Renal pelvis (tissue), 1 donor: ENCODE measurements at regions not wholly inside any gene's neighbourhood (a gene's known extent, or its start where the extent isn't known, plus 50 kb on each side); places are given as distances from the start of the nearest gene placed in this dataset.
"Not testable (repeated sequence)": the region's sequence is repeated elsewhere in the genome, so short reads cannot be mapped to it uniquely, and the experiment has no call there.

ENCODE experiments used
- DNase-seq: peaks from one replicate; pipeline ENCODE4 v3.0.0-alpha.2; 2013

GRCh38 chr16:50449800-50450199, 81.0 kb upstream of the BRD7 start:
- DNase-seq, result no peak

GRCh38 chr16:50448981-50449380, 80.2 kb upstream of the BRD7 start:
- no peak for DNase-seq

- DNase-seq, result no peak
Observed at GRCh38 chr16:50448522-50448921, 79.7 kb upstream of the BRD7 start.

- DNase-seq, result not testable (repeated sequence)
Observed at GRCh38 chr16:50447386-50447785, 78.6 kb upstream of the BRD7 start.

GRCh38 chr16:50446861-50447260, 78.1 kb upstream of the BRD7 start:
- no peak for DNase-seq

- peak; percentile 57 for DNase-seq
Observed at GRCh38 chr16:50445621-50446555, 77.1 kb upstream of the BRD7 start.

GRCh38 chr16:50444526-50444925, 75.7 kb upstream of the BRD7 start:
- DNase-seq, result no peak

GRCh38 chr16:50442221-50442620, 73.4 kb upstream of the BRD7 start:
- no peak for DNase-seq

- no peak for DNase-seq
Observed at GRCh38 chr16:50441486-50442157, 72.8 kb upstream of the BRD7 start.

- no peak for DNase-seq
Observed at GRCh38 chr16:50440991-50441390, 72.2 kb upstream of the BRD7 start.

GRCh38 chr16:50440531-50440930, 71.7 kb upstream of the BRD7 start:
- DNase-seq, result no peak

GRCh38 chr16:50437769-50438437, 69.1 kb upstream of the BRD7 start:
- peak; percentile 59 for DNase-seq

- DNase-seq, result no peak
Observed at GRCh38 chr16:50436271-50436670, 67.5 kb upstream of the BRD7 start.

GRCh38 chr16:50434872-50435478, 66.2 kb upstream of the BRD7 start:
- DNase-seq, result no peak

- DNase-seq, result no peak
Observed at GRCh38 chr16:50430076-50430475, 61.3 kb upstream of the BRD7 start.

- no peak for DNase-seq
Observed at GRCh38 chr16:50428742-50429141, 60.0 kb upstream of the BRD7 start.

GRCh38 chr16:50428116-50428515, 59.3 kb upstream of the BRD7 start:
- DNase-seq, result no peak

- no peak for DNase-seq
Observed at GRCh38 chr16:50427107-50427506, 58.3 kb upstream of the BRD7 start.

- no peak for DNase-seq
Observed at GRCh38 chr16:50425648-50426047, 56.9 kb upstream of the BRD7 start.

GRCh38 chr16:50425044-50425443, 56.3 kb upstream of the BRD7 start:
- no peak for DNase-seq

- DNase-seq, result no peak
Observed at GRCh38 chr16:50422926-50423325, 54.1 kb upstream of the BRD7 start.

- DNase-seq, result no peak
Observed at GRCh38 chr16:50419116-50419515, 50.3 kb upstream of the BRD7 start.
